A549 (cell line): ENCODE measurements at regions not wholly inside any gene's neighbourhood (a gene's known extent, or its start where the extent isn't known, plus 50 kb on each side); places are given as distances from the start of the nearest gene placed in this dataset.

Experiments
- ATAC-seq, 2 experiments: fragments of 200-7000 bp in 1 of 2; fragments of >200 bp in 1 of 2; cut with Nextera tagmentation in 1 of 2; cut with Tn5 transposase in 1 of 2; 3 replicates each; pipeline versions ENCODE4 v1.8.0 to v1.9.1; 2018 to 2020; ENCODE audit warnings: mild to moderate bottlenecking in 1 of 2, moderate library complexity in 1 of 2
- CTCF ChIA-PET: fragments of 300-600 bp; sonication (Branson Sonifier 250); formaldehyde crosslinking; extraction: SDS; loops from one replicate; lab custom pipeline; 2021; ENCODE audit warnings: antibody characterized with exemption, inconsistent platforms; lab: Yijun Ruan, JAX
- POLR2A ChIA-PET: fragments of 350-600 bp; formaldehyde crosslinking; extraction: SDS; loops from one replicate; lab custom pipeline; 2021; ENCODE audit warnings: antibody characterized with exemption, inconsistent platforms; lab: Yijun Ruan, JAX
- DNase-seq, 2 experiments: peaks; one replicate each; pipeline versions ENCODE4 v3.0.0 to v3.0.0-alpha.2; 2011 to 2016; ENCODE audit warnings: low read depth in 1 of 2, low spot score in 1 of 2
- FAIRE-seq: peaks from 2 replicates; lab custom pipeline; 2011; peaks lifted over from hg19 to GRCh38; lab: Jason Lieb, UNC
- H3K27ac ChIP-seq, 2 experiments: fragments of >200 bp; sonication (Bioruptor Twin); formaldehyde crosslinking; 3 replicates each; pipeline ENCODE4 v1.5.1; 2016 to 2017
- H3K4me1 ChIP-seq: fragments of >200 bp; sonication (Bioruptor Twin); formaldehyde crosslinking; 3 replicates; pipeline ENCODE4 v1.6.1; 2016
- H3K4me2 ChIP-seq: fragments of >200 bp; sonication (Bioruptor Twin); formaldehyde crosslinking; 3 replicates; pipeline ENCODE4 v1.6.1; 2016
- H3K4me3 ChIP-seq: fragments of >200 bp; sonication (Bioruptor Twin); formaldehyde crosslinking; 3 replicates; pipeline ENCODE4 v1.5.1; 2016
- H3K9me3 ChIP-seq: fragments of >200 bp; sonication (Bioruptor Twin); formaldehyde crosslinking; 3 replicates; pipeline ENCODE4 v1.6.1; 2016
- CBX2 ChIP-seq: fragments of 200-600 bp; sonication (generic); IDR thresholded peaks from 2 replicates; pipeline ENCODE4 v1.6.1; 2016; ENCODE audit warnings: low read depth, mild to moderate bottlenecking, borderline replicate concordance
- CHD4 ChIP-seq: fragments of 200-600 bp; sonication (generic); IDR thresholded peaks from 2 replicates; pipeline ENCODE4 v1.6.1; 2016; ENCODE audit warnings: antibody characterized with exemption, mild to moderate bottlenecking, borderline replicate concordance
- EP300 ChIP-seq, 2 experiments: fragments of >200 bp; sonication (Bioruptor Twin); formaldehyde crosslinking; IDR thresholded peaks; 2 replicates in 1 of 2; 3 replicates in 1 of 2; pipeline ENCODE4 v1.6.1; 2016 to 2017
- ESRRA ChIP-seq: fragments of 150-350 bp; IDR thresholded peaks from 2 replicates; pipeline ENCODE4 v1.6.1; 2014; ENCODE audit warnings: mild to moderate bottlenecking, low read length, borderline replicate concordance
- FOSB ChIP-seq: fragments of 250-450 bp; sonication (Bioruptor Pico); IDR thresholded peaks from 2 replicates; pipeline ENCODE4 v1.5.0; 2020; ENCODE audit warnings: mild to moderate bottlenecking, moderate library complexity
- FOSL2 ChIP-seq, 2 experiments: fragments of 450-650 bp in 1 of 2; fragments of >200 bp in 1 of 2; sonication (Bioruptor Twin) in 1 of 2; formaldehyde crosslinking; IDR thresholded peaks; 2 replicates each; pipeline versions ENCODE4 v1.5.0 to v1.6.1; 2016 to 2020; ENCODE audit warnings: mild to moderate bottlenecking in 1 of 2, moderate library complexity in 1 of 2
- FOXS1 ChIP-seq: fragments of 250-450 bp; sonication (Bioruptor Pico); IDR thresholded peaks from 2 replicates; pipeline ENCODE4 v1.5.0; 2020; ENCODE audit warnings: mild to moderate bottlenecking, moderate library complexity
- GATA3 ChIP-seq: IDR thresholded peaks from 2 replicates; pipeline ENCODE4 v1.6.1; 2012; ENCODE audit warnings: borderline replicate concordance
- HDAC2 ChIP-seq: fragments of 200-600 bp; sonication (generic); IDR thresholded peaks from 2 replicates; pipeline ENCODE4 v1.6.1; 2016
- HEYL ChIP-seq: fragments of 250-450 bp; sonication (Bioruptor Pico); IDR thresholded peaks from 2 replicates; pipeline ENCODE4 v1.8.0; 2021; ENCODE audit warnings: mild to moderate bottlenecking, moderate library complexity
- HOXA7 ChIP-seq: fragments of 250-450 bp; sonication (Bioruptor Pico); IDR thresholded peaks from 2 replicates; pipeline ENCODE4 v1.5.0; 2020; ENCODE audit warnings: mild to moderate bottlenecking, moderate library complexity
- HOXB13 ChIP-seq: fragments of 250-450 bp; sonication (Bioruptor Pico); IDR thresholded peaks from 2 replicates; pipeline ENCODE4 v1.5.0; 2020; ENCODE audit warnings: low read depth, mild to moderate bottlenecking, moderate library complexity
- JUN ChIP-seq, 2 experiments: fragments of >200 bp; sonication (Bioruptor Twin); formaldehyde crosslinking; IDR thresholded peaks; 2 replicates in 1 of 2; 3 replicates in 1 of 2; pipeline ENCODE4 v1.6.1; 2016 to 2017
- KDM1A ChIP-seq: fragments of 200-600 bp; sonication (generic); IDR thresholded peaks from 2 replicates; pipeline ENCODE4 v1.6.1; 2016; ENCODE audit warnings: low read depth, mild to moderate bottlenecking
- MAFK ChIP-seq: fragments of 450-650 bp; IDR thresholded peaks from 2 replicates; pipeline ENCODE4 v1.6.1; 2014; ENCODE audit not compliant: partially characterized antibody
- MYC ChIP-seq: IDR thresholded peaks from 2 replicates; pipeline ENCODE4 v1.6.1; 2012; ENCODE audit warnings: mild to moderate bottlenecking, inconsistent platforms, low read length, improper control_type of control experiment, borderline replicate concordance
- POLR2AphosphoS2 ChIP-seq: conservative IDR thresholded peaks from 2 replicates; pipeline ENCODE4 v1.6.1; 2012; ENCODE audit warnings: low read length, improper control_type of control experiment, inconsistent platforms
- RFX5 ChIP-seq: fragments of 450-650 bp; IDR thresholded peaks from 2 replicates; pipeline ENCODE4 v1.7.1; 2014; ENCODE audit warnings: antibody characterized with exemption, mild to moderate bottlenecking, moderate library complexity
- RNF2 ChIP-seq: fragments of 200-600 bp; sonication (generic); IDR thresholded peaks from 2 replicates; pipeline ENCODE4 v1.6.1; 2016; ENCODE audit warnings: low read depth, mild to moderate bottlenecking, antibody characterized with exemption, moderate library complexity, borderline replicate concordance
- TFCP2L1 ChIP-seq: fragments of 250-450 bp; sonication (Bioruptor Pico); IDR thresholded peaks from 2 replicates; pipeline ENCODE4 v1.5.0; 2021; ENCODE audit warnings: mild to moderate bottlenecking
- ZSCAN20 ChIP-seq: fragments of 250-450 bp; sonication (Bioruptor Pico); IDR thresholded peaks from 2 replicates; pipeline ENCODE4 v1.8.0; 2022; ENCODE audit warnings: mild to moderate bottlenecking, moderate library complexity
- WGBS: methylation state at CpG from one replicate; pipeline ENCODE4 v1.1.6; 2017; ENCODE audit errors: missing lambda C conversion rate; 5-methylcytosine and 5-hydroxymethylcytosine counted together
- TF ChIP-seq, protein P1 (sequence below): fragments of >200 bp; sonication (Bioruptor Twin); formaldehyde crosslinking; IDR thresholded peaks from 3 replicates; pipeline ENCODE4 v1.6.1; 2016
- TF ChIP-seq, protein P2 (sequence below): IDR thresholded peaks from 2 replicates; pipeline ENCODE4 v1.6.1; 2012
- TF ChIP-seq, protein P3 (sequence below): fragments of 250-450 bp; sonication (Bioruptor Pico); IDR thresholded peaks from 2 replicates; pipeline ENCODE4 v1.5.0; 2020; ENCODE audit warnings: low read depth, mild to moderate bottlenecking, moderate library complexity
- TF ChIP-seq, protein P4 (sequence below): fragments of 250-450 bp; sonication (Bioruptor Pico); IDR thresholded peaks from 2 replicates; pipeline ENCODE4 v1.5.0; 2021; ENCODE audit warnings: mild to moderate bottlenecking, moderate library complexity, borderline replicate concordance
- TF ChIP-seq, protein P5 (sequence below): IDR thresholded peaks from 2 replicates; pipeline ENCODE4 v1.6.1; 2012
- TF ChIP-seq, protein P6 (sequence below): fragments of 450-650 bp; IDR thresholded peaks from 2 replicates; pipeline ENCODE4 v1.6.1; 2014; ENCODE audit warnings: antibody characterized with exemption

DNA sequence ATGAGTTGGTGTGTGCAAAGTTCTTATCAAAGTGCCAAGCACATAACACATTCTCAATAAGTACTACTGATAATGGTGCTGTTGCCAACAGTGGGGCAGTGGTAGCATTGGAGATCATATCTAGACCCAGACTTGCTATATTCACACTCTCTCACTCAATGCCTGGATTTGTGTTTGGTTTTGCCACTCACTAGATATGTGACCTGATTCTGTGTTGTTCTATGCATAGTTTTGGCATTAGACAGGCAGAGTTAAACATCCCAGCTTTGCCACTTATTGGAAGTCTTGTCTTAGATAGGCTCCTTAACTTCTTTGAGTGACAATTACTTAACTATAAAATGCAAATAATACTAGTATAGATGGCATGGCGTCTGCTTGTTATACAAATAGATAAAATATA lies 642.6 kb upstream of the CCDC179 start (continued):
- TF ChIP-seq FOSB (CRISPR knock-in tag) = no peak
- no peak for TF ChIP-seq JUN (IDR thresholded peaks at IDR 0.05)
- TF ChIP-seq FOSL2 (IDR thresholded peaks at IDR 0.05) = no peak
- TF ChIP-seq FOSL2 (CRISPR knock-in tag; IDR thresholded peaks at IDR 0.05) = no peak
- TF ChIP-seq MYC = no peak

DNA sequence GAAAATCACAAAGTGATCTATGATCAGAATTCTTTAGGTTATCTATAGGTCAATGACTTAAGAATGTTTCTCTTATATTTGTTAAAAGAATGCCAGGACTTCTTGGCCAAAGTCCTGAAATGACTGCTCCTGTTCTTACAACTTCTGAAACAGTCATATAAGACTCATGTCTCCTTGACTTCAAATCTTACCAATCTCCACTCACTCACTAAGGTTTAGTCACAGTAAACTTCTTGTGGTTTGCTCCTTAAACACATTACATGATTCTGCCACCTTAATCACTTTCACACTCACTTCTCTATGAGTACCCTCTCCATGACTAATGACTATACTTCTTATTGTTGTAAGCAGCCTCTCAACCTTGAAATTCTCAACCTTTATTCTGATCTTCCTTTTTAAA lies 648.7 kb upstream of the CCDC179 start:
- CTCF ChIA-PET = no interaction called here
- Histone ChIP-seq H3K4me2 (no peak overlapping the region), H3K4me3 (no peak overlapping the region), H3K9me3 (no peaks in the 10 kb centered on the region), H3K27ac (no peak overlapping the region), H3K4me1 (no peaks in the 10 kb centered on the region)
- no peak for DNase-seq
- no peak for FAIRE-seq
- no peak for ATAC-seq
- POLR2A ChIA-PET = no interaction called here
- TF ChIP-seq TFCP2L1 (CRISPR knock-in tag) (no peak), HDAC2 (no peak), ESRRA (no peak), CBX2 (no peak), HOXB13 (CRISPR knock-in tag) (no peak), MAFK (no peak), ZSCAN20 (no peak), JUN (IDR thresholded peaks at IDR 0.05) (no peak), RNF2 (no peak), KDM1A (no peak), HEYL (no peak), RFX5 (no peak)
- TF ChIP-seq, protein P1, sequence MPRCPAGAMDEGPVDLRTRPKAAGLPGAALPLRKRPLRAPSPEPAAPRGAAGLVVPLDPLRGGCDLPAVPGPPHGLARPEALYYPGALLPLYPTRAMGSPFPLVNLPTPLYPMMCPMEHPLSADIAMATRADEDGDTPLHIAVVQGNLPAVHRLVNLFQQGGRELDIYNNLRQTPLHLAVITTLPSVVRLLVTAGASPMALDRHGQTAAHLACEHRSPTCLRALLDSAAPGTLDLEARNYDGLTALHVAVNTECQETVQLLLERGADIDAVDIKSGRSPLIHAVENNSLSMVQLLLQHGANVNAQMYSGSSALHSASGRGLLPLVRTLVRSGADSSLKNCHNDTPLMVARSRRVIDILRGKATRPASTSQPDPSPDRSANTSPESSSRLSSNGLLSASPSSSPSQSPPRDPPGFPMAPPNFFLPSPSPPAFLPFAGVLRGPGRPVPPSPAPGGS = no peak
- TF ChIP-seq, protein P2, sequence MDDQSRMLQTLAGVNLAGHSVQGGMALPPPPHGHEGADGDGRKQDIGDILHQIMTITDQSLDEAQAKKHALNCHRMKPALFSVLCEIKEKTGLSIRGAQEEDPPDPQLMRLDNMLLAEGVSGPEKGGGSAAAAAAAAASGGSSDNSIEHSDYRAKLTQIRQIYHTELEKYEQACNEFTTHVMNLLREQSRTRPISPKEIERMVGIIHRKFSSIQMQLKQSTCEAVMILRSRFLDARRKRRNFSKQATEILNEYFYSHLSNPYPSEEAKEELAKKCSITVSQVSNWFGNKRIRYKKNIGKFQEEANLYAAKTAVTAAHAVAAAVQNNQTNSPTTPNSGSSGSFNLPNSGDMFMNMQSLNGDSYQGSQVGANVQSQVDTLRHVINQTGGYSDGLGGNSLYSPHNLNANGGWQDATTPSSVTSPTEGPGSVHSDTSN = no peak
- TF ChIP-seq, protein P3, sequence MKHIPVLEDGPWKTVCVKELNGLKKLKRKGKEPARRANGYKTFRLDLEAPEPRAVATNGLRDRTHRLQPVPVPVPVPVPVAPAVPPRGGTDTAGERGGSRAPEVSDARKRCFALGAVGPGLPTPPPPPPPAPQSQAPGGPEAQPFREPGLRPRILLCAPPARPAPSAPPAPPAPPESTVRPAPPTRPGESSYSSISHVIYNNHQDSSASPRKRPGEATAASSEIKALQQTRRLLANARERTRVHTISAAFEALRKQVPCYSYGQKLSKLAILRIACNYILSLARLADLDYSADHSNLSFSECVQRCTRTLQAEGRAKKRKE (CRISPR knock-in tag) = no peak
- TF ChIP-seq, protein P4, sequence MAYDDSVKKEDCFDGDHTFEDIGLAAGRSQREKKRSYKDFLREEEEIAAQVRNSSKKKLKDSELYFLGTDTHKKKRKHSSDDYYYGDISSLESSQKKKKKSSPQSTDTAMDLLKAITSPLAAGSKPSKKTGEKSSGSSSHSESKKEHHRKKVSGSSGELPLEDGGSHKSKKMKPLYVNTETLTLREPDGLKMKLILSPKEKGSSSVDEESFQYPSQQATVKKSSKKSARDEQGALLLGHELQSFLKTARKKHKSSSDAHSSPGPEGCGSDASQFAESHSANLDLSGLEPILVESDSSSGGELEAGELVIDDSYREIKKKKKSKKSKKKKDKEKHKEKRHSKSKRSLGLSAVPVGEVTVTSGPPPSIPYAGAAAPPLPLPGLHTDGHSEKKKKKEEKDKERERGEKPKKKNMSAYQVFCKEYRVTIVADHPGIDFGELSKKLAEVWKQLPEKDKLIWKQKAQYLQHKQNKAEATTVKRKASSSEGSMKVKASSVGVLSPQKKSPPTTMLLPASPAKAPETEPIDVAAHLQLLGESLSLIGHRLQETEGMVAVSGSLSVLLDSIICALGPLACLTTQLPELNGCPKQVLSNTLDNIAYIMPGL (CRISPR knock-in tag) = no peak
- TF ChIP-seq, protein P5, sequence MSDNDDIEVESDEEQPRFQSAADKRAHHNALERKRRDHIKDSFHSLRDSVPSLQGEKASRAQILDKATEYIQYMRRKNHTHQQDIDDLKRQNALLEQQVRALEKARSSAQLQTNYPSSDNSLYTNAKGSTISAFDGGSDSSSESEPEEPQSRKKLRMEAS = no peak
- TF ChIP-seq, protein P6, sequence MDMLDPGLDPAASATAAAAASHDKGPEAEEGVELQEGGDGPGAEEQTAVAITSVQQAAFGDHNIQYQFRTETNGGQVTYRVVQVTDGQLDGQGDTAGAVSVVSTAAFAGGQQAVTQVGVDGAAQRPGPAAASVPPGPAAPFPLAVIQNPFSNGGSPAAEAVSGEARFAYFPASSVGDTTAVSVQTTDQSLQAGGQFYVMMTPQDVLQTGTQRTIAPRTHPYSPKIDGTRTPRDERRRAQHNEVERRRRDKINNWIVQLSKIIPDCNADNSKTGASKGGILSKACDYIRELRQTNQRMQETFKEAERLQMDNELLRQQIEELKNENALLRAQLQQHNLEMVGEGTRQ = no peak

DNA sequence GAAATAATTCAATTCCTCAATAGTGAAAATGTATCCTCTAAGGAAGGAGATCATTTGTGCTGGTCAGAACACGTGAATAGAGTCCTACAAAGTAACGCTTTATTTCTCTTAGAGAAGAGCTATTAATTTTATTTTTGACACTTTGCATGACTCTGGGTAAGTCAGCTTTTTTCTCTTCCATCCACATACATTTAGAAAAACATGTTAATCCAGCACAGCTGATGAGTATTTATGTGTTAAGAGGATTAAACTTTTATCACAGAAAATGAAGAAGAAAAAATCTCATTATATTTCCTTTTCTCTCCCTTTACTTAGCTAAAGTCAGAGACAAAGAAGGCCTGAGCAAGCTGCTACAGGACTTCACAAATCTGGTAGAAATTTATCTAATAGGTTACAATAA lies 649.5 kb upstream of the CCDC179 start:
- no peak overlapping the region for H3K4me3 ChIP-seq
- H3K4me2 ChIP-seq = no peak overlapping the region
- no peak for DNase-seq
- no peak for FAIRE-seq
- TF ChIP-seq MYC = no peak
- no peak for TF ChIP-seq HOXA7
- TF ChIP-seq, protein P6 = no peak
- TF ChIP-seq GATA3 = no peak
- TF ChIP-seq CHD4 = no peak
- TF ChIP-seq, protein P3 (CRISPR knock-in tag) = no peak
- TF ChIP-seq EP300 (IDR thresholded peaks at IDR 0.05) = no peak
- no peak for TF ChIP-seq POLR2AphosphoS2
- TF ChIP-seq FOXS1 (CRISPR knock-in tag) = no peak
- no peak overlapping the region for H3K27ac ChIP-seq
- H3K9me3 ChIP-seq = no peaks in the 10 kb centered on the region
- 16% methylated on average over 2 of the region's 2 CpGs for WGBS
- ChIA-PET POLR2A (no interaction called here), CTCF (no interaction called here)
- no peaks in the 10 kb centered on the region for H3K4me1 ChIP-seq
- ATAC-seq = no peak
